Smooth muscle cell (in vitro differentiated cells): ENCODE measurements at regions not wholly inside any gene's neighbourhood (a gene's known extent, or its start where the extent isn't known, plus 50 kb on each side); places are given as distances from the start of the nearest gene placed in this dataset.
"Not testable (repeated sequence)": the region's sequence is repeated elsewhere in the genome, so short reads cannot be mapped to it uniquely, and the experiment has no call there.

ENCODE experiments used
- DNase-seq: peaks from one replicate; lab custom pipeline; 2025; ENCODE audit not compliant: unreplicated experiment; lab: John Stamatoyannopoulos, UW
- H2AFZ ChIP-seq: fragments of 200-600 bp; sonication (generic); 2 replicates; pipeline ENCODE4 v1.6.0; 2016; ENCODE audit warnings: antibody characterized with exemption, low read depth, mild to moderate bottlenecking
- H3F3A ChIP-seq: fragments of 200-600 bp; sonication (generic); 2 replicates; pipeline ENCODE4 v1.6.0; 2017; ENCODE audit warnings: antibody characterized with exemption, low read depth
- H3K27ac ChIP-seq: fragments of 200-600 bp; sonication (generic); 2 replicates; pipeline ENCODE4 v1.5.1; 2016; ENCODE audit warnings: low read depth, mild to moderate bottlenecking
- H3K27me3 ChIP-seq: fragments of 200-600 bp; sonication (generic); 2 replicates; pipeline ENCODE4 v1.6.1; 2016; ENCODE audit warnings: low read depth, mild to moderate bottlenecking
- H3K36me3 ChIP-seq: fragments of 200-600 bp; sonication (generic); 2 replicates; pipeline ENCODE4 v1.5.1; 2016; ENCODE audit warnings: low read depth
- H3K4me1 ChIP-seq: fragments of 200-600 bp; sonication (generic); 2 replicates; pipeline ENCODE4 v1.5.1; 2016; ENCODE audit warnings: low read depth
- H3K4me2 ChIP-seq: fragments of 200-600 bp; sonication (generic); 2 replicates; pipeline ENCODE4 v1.6.0; 2016; ENCODE audit warnings: mild to moderate bottlenecking
- H3K4me3 ChIP-seq: fragments of 200-600 bp; sonication (generic); 2 replicates; pipeline ENCODE4 v1.5.1; 2016; ENCODE audit warnings: mild to moderate bottlenecking
- H3K79me2 ChIP-seq: fragments of 200-600 bp; sonication (generic); 2 replicates; pipeline ENCODE4 v1.6.0; 2016; ENCODE audit warnings: low read depth, mild to moderate bottlenecking
- H3K9ac ChIP-seq: fragments of 200-600 bp; sonication (generic); 2 replicates; pipeline ENCODE4 v1.6.0; 2016; ENCODE audit warnings: low read depth
- H3K9me3 ChIP-seq: fragments of 200-600 bp; sonication (generic); replicated peaks from 2 replicates; pipeline ENCODE4 v1.5.1; 2016; ENCODE audit warnings: low read depth
- H4K20me1 ChIP-seq: fragments of 200-600 bp; sonication (generic); 2 replicates; pipeline ENCODE4 v1.6.0; 2016; ENCODE audit warnings: low read depth
- CTCF ChIP-seq: fragments of 200-600 bp; sonication (generic); IDR thresholded peaks from 2 replicates; pipeline ENCODE4 v1.5.1; 2017; ENCODE audit warnings: borderline replicate concordance, mild to moderate bottlenecking, antibody characterized with exemption; ENCODE audit not compliant: insufficient read depth, poor library complexity, severe bottlenecking
- WGBS: methylation state at CpG from one replicate; pipeline ENCODE4 v1.1.7; 2016; ENCODE audit warnings: low lambda C conversion rate; 5-methylcytosine and 5-hydroxymethylcytosine counted together

GRCh38 chr7:69211739-69212138, 386.5 kb upstream of the AUTS2 start:
- DNase-seq = no peak
- Histone ChIP-seq H3K4me2 (no peak overlapping the region), H3K9me3 (no peaks in the 10 kb centered on the region), H3K4me3 (no peak overlapping the region), H3K27ac (no peak overlapping the region), H3K79me2 (no peaks in the 10 kb centered on the region), H3K36me3 (no peaks in the 10 kb centered on the region), H4K20me1 (no peaks in the 10 kb centered on the region), H2AFZ (no peak overlapping the region), H3F3A (no peaks in the 10 kb centered on the region), H3K4me1 (no peaks in the 10 kb centered on the region), H3K9ac (no peak overlapping the region), H3K27me3 (peaks cover 49% of the 10 kb centered on the region)
- WGBS = 64% methylated on average over 6 of the region's 6 CpGs
- TF ChIP-seq CTCF = no peak

- Histone ChIP-seq H3K4me2 (no peak overlapping the region), H4K20me1 (no peaks in the 10 kb centered on the region), H3K27ac (no peak overlapping the region), H3K4me3 (no peak overlapping the region), H3K9me3 (no peaks in the 10 kb centered on the region), H3K79me2 (no peaks in the 10 kb centered on the region), H2AFZ (no peak overlapping the region), H3K9ac (no peak overlapping the region), H3K27me3 (peaks cover 69% of the 10 kb centered on the region), H3F3A (no peaks in the 10 kb centered on the region), H3K4me1 (no peaks in the 10 kb centered on the region), H3K36me3 (no peaks in the 10 kb centered on the region)
- WGBS = 78% methylated on average over 8 of the region's 8 CpGs
- TF ChIP-seq CTCF = no peak
- no peak for DNase-seq
These were observed 384.4 kb upstream of the AUTS2 start for GRCh38 chr7:69213878-69214277.

- not testable (repeated sequence) for H3K9ac ChIP-seq, H3K27ac ChIP-seq, H3K9me3 ChIP-seq, H4K20me1 ChIP-seq, H3K36me3 ChIP-seq, H3F3A ChIP-seq, H3K4me2 ChIP-seq, DNase-seq, H3K79me2 ChIP-seq, H2AFZ ChIP-seq, H3K4me3 ChIP-seq, H3K4me1 ChIP-seq
- WGBS = 97% methylated on average over 10 of the region's 10 CpGs
- peaks cover 74% of the 10 kb centered on the region for H3K27me3 ChIP-seq
These were observed 382.8 kb upstream of the AUTS2 start for GRCh38 chr7:69215516-69215915.

- Histone ChIP-seq H3K9ac (no peak overlapping the region), H2AFZ (no peak overlapping the region), H3K4me3 (no peak overlapping the region), H3K9me3 (no peaks in the 10 kb centered on the region), H4K20me1 (no peaks in the 10 kb centered on the region), H3F3A (no peaks in the 10 kb centered on the region), H3K79me2 (no peaks in the 10 kb centered on the region), H3K36me3 (no peaks in the 10 kb centered on the region), H3K27me3 (peaks cover 77% of the 10 kb centered on the region), H3K4me2 (no peak overlapping the region), H3K27ac (no peak overlapping the region), H3K4me1 (no peaks in the 10 kb centered on the region)
- 86% methylated on average over 18 of the region's 18 CpGs for WGBS
- no peak for DNase-seq
- no peak for TF ChIP-seq CTCF
These were observed 380.5 kb upstream of the AUTS2 start for GRCh38 chr7:69217516-69218350.
